ENCODE measurements at regions not wholly inside any gene's neighbourhood (a gene's known extent, or its start where the extent isn't known, plus 50 kb on each side); places are given as distances from the start of the nearest gene placed in this dataset.

DNA sequence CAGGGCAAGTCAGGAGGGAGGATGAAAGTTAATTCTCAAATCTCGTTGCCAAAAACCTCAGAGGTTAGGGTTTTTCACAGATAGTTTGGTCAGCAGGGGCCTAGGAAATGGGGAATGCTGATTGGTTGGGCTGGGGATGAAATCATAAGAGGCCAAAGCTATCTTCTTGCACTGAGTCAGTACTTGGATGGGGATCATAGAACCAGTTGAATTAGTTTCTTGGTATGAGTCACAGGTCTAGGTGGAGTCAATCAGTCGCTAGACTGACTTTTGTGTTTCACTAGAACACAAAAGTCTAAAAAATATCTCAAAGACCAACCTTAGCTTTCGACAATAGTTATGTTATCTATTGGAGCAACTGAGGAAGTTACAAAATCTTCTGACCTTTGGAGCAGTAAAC lies 368.5 kb downstream of the TBC1D32 start (continued):
- no peak for TF ChIP-seq TERF1 (CRISPR knock-in tag; IDR thresholded peaks at IDR 0.05)
- no peak for TF ChIP-seq MTF2 (CRISPR knock-in tag; IDR thresholded peaks at IDR 0.05; ENCODE audit: borderline replicate concordance)
- TF ChIP-seq CAMTA2 (CRISPR knock-in tag; IDR thresholded peaks at IDR 0.05; ENCODE audit: borderline replicate concordance): no peak
- TF ChIP-seq CHD4 (IDR thresholded peaks at IDR 0.05; ENCODE audit: borderline replicate concordance, low read length): no peak
- TF ChIP-seq KDM4B (CRISPR knock-in tag; IDR thresholded peaks at IDR 0.05): no peak
- TF ChIP-seq, protein P1, sequence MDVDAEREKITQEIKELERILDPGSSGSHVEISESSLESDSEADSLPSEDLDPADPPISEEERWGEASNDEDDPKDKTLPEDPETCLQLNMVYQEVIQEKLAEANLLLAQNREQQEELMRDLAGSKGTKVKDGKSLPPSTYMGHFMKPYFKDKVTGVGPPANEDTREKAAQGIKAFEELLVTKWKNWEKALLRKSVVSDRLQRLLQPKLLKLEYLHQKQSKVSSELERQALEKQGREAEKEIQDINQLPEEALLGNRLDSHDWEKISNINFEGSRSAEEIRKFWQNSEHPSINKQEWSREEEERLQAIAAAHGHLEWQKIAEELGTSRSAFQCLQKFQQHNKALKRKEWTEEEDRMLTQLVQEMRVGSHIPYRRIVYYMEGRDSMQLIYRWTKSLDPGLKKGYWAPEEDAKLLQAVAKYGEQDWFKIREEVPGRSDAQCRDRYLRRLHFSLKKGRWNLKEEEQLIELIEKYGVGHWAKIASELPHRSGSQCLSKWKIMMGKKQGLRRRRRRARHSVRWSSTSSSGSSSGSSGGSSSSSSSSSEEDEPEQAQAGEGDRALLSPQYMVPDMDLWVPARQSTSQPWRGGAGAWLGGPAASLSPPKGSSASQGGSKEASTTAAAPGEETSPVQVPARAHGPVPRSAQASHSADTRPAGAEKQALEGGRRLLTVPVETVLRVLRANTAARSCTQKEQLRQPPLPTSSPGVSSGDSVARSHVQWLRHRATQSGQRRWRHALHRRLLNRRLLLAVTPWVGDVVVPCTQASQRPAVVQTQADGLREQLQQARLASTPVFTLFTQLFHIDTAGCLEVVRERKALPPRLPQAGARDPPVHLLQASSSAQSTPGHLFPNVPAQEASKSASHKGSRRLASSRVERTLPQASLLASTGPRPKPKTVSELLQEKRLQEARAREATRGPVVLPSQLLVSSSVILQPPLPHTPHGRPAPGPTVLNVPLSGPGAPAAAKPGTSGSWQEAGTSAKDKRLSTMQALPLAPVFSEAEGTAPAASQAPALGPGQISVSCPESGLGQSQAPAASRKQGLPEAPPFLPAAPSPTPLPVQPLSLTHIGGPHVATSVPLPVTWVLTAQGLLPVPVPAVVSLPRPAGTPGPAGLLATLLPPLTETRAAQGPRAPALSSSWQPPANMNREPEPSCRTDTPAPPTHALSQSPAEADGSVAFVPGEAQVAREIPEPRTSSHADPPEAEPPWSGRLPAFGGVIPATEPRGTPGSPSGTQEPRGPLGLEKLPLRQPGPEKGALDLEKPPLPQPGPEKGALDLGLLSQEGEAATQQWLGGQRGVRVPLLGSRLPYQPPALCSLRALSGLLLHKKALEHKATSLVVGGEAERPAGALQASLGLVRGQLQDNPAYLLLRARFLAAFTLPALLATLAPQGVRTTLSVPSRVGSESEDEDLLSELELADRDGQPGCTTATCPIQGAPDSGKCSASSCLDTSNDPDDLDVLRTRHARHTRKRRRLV (CRISPR knock-in tag; IDR thresholded peaks at IDR 0.05): no peak
- no peak for TF ChIP-seq ZNF629 (CRISPR knock-in tag; conservative IDR thresholded peaks at IDR 0.05)

- Histone ChIP-seq H3K9ac (ENCODE audit: insufficient read depth, low read depth, low read length) (no peak overlapping the region), H3K36me3 (replicated peaks in 1 of 2; ENCODE audit: control insufficient read depth in 1 of 2, insufficient read depth in 2 of 2, low read length in 2 of 2) (no peaks in the 10 kb centered on the region), H3K4me1 (ENCODE audit: insufficient read depth, low read length) (no peaks in the 10 kb centered on the region), H3K79me2 (ENCODE audit: insufficient read depth, low read length) (no peaks in the 10 kb centered on the region), H4K20me1 (ENCODE audit: insufficient read depth, low read length) (no peaks in the 10 kb centered on the region), H3K4me2 (ENCODE audit: low read depth, low read length) (no peak overlapping the region), H3K27ac (ENCODE audit: extremely low read length, insufficient read depth, low read length) (no peak overlapping the region), H3K9me3 (ENCODE audit: low read length) (no peaks in the 10 kb centered on the region), H3K27me3 (ENCODE audit: control insufficient read depth in 1 of 2, insufficient read depth in 2 of 2, low read length in 2 of 2) (no peaks in the 10 kb centered on the region), H3K4me3 (replicated peaks in 1 of 3; ENCODE audit: insufficient read depth in 1 of 3, low read depth in 2 of 3, low read length in 3 of 3) (no peak overlapping the region), H2AFZ (ENCODE audit: low read length) (no peak overlapping the region)
- POLR2A ChIA-PET: no interaction called here
- no TSS peak for BruUV-seq (replicated peaks)
- CTCF ChIA-PET (ENCODE audit: low intra/inter-chr PET ratio, low total read pairs): no interaction called here
- ATAC-seq (no peak), DNase-seq (ENCODE audit: low spot score) (no peak), FAIRE-seq (no peak)
- intact Hi-C loops (cut with micrococcal nuclease; ENCODE audit: unreplicated experiment) (no loop called here), in situ Hi-C loops (cut with HindIII; ENCODE audit: extremely low pct_ligation_motif_present, low pct_unique_long_range_greater_than_20kb) (no loop called here)
- WGBS (ENCODE audit: low lambda C conversion rate): 11% methylated on average over 1 of the region's 1 CpG
- TF ChIP-seq NFYB (CRISPR knock-in tag; IDR thresholded peaks at IDR 0.05) (no peak), ZNF3 (CRISPR knock-in tag; IDR thresholded peaks at IDR 0.05) (no peak), ZNF44 (CRISPR knock-in tag; IDR thresholded peaks at IDR 0.05) (no peak), FOXM1 (CRISPR knock-in tag; IDR thresholded peaks at IDR 0.05) (no peak), RCOR2 (CRISPR knock-in tag; IDR thresholded peaks at IDR 0.05) (no peak), CBX5 (CRISPR knock-in tag; IDR thresholded peaks at IDR 0.05; ENCODE audit: borderline replicate concordance) (no peak), HOXA5 (CRISPR knock-in tag; IDR thresholded peaks at IDR 0.05) (no peak)
- TF ChIP-seq, protein P2, sequence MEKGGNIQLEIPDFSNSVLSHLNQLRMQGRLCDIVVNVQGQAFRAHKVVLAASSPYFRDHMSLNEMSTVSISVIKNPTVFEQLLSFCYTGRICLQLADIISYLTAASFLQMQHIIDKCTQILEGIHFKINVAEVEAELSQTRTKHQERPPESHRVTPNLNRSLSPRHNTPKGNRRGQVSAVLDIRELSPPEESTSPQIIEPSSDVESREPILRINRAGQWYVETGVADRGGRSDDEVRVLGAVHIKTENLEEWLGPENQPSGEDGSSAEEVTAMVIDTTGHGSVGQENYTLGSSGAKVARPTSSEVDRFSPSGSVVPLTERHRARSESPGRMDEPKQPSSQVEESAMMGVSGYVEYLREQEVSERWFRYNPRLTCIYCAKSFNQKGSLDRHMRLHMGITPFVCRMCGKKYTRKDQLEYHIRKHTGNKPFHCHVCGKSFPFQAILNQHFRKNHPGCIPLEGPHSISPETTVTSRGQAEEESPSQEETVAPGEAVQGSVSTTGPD (CRISPR knock-in tag; IDR thresholded peaks at IDR 0.05): no peak
- TF ChIP-seq, protein P3, sequence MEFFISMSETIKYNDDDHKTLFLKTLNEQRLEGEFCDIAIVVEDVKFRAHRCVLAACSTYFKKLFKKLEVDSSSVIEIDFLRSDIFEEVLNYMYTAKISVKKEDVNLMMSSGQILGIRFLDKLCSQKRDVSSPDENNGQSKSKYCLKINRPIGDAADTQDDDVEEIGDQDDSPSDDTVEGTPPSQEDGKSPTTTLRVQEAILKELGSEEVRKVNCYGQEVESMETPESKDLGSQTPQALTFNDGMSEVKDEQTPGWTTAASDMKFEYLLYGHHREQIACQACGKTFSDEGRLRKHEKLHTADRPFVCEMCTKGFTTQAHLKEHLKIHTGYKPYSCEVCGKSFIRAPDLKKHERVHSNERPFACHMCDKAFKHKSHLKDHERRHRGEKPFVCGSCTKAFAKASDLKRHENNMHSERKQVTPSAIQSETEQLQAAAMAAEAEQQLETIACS (CRISPR knock-in tag; IDR thresholded peaks at IDR 0.05): no peak
These were observed 373.5 kb downstream of the TBC1D32 start for GRCh38 chr6:120960761-120961160.
